Bone marrow (tissue), 2 donors: ENCODE measurements at regions not wholly inside any gene's neighbourhood (a gene's known extent, or its start where the extent isn't known, plus 50 kb on each side); places are given as distances from the start of the nearest gene placed in this dataset.
"Not testable (repeated sequence)": the region's sequence is repeated elsewhere in the genome, so short reads cannot be mapped to it uniquely, and the experiment has no call there.

ENCODE experiments used
- DNase-seq, 2 donors: peaks; one replicate each; lab custom pipeline; 2025; lab: John Stamatoyannopoulos, UW

DNA sequence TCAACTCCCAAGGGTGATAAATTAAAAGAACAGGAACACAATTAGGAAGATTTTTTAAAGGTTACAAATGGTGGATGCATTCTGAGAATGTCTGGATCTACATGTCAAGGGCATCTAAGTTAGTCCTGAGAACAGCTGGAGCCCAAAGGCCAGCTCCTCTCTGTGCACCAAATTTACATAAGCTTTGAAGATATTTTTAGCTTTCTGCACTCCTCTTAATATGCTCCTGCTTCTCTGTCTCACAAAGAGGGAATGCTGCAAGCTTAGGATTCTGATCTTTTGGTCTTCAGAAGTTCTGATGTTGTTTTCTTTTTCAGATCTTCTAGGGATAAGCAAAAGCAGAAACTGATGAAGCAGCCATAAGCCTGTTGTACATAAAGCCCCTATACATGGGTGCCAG, 309.8 kb upstream of the NCAM1 start:
- DNase-seq: no peak

DNA sequence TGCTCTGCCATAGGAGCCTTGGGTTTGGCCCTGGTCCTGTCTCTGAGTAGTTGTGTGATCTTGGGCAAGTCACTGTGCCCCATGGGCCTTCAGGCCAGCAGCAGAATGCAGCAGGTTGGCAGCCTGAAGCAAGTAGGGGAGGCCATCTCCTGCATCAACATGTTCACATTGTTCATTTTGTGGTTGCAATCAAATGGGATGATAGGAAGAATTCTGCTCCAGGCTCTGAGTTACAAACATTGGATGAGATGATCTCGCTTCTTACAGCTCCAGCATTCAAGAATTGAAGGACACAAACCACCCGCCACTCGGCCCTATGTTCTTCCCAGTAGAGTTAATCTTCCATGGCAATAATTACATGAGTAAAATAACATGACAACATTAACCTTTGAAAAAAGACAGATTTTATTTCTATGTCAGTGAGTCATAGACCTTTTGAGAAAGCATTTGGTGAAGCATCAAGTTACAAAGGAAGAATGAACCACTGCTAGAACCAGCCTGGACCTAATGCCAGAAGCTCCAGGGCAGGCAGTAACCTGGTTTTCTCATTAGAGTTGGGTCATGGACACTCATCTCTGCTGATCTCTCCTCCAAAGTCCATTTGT, 308.3 kb upstream of the NCAM1 start:
- no peak for DNase-seq

DNA sequence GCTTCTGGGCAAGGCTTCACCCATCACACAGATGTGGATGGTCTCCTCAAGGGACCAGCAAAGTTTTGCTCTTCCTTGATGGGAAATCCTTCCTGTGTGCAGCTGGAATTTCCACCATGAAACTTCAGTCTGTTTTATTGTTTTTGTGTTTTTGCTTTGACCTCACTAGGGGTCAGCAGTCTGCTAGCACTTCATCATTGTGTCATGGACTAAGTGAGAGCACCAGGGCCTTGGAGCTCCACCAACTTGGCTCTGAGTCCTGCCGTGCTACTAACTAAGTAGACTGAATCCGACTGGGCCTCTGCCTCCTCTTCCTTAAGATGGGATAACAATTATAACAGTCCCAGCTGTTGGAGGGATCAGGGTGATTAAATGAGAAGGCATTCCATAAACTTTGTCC, 305.8 kb upstream of the NCAM1 start:
- no peak for DNase-seq

DNA sequence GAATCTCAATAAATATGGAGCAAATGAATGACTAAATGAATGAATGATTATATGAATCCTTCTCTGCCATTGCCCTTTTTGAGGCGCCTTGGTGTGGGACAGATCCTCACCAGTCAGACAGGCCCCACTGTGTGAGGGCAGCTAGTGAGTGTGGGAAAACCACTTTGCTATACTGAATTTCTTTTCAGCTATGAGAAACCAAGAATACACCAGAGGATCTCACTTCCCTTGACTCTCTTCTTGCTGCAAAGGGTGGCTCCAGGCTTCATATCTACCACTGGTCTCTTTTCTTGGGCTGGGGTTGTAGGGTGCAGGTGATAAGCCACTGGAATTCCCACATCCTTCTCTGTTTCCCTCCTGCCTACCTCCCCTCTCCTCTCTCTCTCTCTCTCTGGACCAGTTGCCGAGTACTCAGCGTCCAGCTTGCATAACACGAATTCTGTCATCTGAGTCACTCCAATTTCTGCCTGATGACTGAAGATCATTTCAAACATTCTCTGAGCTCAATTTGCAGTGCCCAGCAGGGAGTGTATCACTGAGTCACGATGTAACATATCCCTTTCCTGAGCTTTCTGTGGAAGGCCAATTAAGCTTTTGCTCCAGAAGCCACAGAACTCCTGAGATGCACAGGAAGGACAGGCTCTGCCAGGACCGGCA, 304.3 kb upstream of the NCAM1 start:
- DNase-seq: no peak

DNA sequence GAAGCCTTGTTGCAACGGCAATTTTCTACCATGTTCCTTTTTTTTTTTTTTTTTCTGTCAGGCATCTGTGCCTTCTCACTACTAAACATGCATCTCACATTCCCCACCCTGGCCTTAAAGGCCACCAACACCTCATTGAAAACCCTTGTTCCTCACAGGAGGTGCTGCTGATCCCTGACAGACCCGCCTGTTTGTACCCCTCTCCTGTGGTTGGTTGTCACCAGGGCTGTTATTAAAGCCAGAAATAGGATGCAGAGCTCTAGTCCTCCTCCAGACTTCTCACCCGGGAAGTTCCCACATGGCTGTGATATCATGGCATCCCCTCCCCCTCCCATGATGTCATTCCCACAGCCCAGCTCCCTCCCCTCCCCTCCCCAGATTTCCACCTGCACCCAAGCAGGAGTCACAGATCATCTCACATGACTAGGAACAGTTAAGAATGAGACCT, 302.8 kb upstream of the NCAM1 start:
- DNase-seq: no peak

DNA sequence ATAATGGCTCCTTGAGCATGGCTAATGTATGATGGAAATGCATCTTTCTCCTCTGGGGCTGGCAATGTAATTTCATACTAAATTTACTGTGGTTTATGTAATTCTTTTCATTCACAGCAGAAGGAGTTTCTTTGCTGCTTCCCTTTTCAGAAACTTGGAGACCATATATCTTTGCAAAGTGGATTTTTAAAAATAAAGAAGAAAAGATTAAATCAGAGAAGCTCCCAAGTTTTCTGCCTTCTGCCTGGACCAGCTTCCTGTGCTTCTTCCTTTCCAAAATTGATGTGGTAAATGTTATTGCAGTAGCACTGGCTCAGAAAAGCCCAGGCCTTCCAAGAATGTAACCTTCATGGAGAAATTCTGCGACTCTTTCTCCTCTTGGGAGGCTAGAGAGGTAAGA, 300.1 kb upstream of the NCAM1 start:
- no peak for DNase-seq

DNA sequence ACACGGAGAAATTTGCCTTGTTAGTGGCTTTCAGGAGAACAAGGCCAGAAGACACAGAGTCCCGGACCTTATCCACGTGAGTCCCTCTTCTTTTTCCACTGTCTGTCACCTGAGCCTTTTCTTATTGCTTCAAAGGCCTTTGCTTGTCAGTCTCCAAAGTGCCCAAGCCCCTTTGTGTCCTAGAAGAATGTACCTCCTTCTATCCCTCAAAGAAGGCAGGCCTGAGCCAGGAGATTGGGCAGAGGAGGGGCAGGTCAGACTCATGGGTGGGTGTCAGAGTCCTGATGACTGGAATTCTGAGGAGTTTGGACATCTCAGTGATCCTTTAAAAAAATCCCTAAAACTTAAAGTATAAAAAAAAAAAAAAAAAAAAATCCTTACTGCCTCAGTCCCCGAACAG, 299.6 kb upstream of the NCAM1 start:
- no peak for DNase-seq

DNA sequence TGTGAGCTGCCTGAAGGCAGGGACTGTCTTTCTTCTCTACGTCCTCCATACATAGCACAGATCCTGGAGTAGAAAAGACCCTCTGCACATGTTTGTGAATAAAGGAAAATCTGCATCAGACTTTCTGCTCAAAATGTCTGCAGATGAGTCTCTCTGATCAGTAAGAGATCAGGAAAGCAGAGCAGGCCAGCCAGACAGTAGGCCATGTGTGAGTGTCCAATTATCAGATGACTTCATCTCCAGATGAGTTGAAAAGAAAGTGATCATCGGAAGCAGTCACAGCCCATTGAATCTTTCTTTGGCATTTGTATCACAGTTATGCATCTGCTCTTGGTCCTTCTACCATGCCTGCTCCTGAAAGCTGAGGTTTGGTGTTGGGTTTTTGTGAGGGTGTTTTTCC, 298.7 kb upstream of the NCAM1 start:
- DNase-seq: no peak

DNA sequence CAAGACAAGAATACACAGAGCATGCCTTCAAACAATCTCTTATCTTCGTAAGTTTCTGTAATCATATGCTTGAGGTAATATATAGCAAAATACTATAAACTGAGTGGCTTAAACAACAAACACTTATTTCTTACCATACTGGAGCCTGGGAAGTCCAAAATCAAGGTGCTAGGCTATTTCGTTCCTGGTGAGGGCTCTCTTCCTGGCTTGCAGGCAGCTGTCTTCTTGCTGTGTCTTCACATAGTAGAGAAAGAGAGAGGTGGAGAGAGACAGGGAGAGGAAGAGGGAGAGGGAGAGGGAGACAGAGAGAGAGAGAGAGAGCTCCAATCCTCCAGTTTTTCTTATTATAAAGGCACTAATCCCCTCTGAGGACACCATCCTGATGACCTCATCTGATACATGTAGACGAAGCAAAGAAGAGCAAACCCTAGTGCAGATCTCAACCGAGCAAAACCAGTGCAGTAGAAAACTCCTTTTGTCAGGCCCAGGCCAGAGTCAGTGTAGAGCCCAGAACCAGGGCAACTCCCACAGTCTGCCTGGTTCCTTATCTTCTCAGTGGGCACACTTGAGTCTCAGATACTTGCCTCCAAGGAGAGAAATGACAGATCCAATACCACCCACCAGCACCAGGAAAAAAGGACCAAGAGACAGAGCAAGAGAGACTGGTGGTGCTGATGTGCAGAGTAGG, 297.1 kb upstream of the NCAM1 start:
- no peak for DNase-seq

DNA sequence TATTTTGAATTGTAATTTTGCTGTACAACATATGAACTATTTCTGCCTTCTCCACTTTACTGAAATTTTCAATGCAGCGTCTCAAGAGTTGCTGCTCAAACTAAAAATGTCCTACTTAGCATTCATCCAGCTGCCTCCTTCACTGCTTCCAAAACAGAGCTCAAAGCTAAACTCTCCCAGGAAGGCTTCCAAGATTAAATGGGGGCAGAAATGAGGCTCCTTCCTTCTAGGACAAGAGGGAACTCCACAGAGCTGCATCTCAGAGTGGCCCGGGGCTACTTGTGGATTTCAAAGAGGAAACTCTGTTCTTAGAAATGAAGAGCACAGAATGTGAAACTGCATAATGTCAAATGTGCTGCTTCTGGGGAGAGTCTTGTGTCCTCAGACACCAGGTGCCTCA, 295.9 kb upstream of the NCAM1 start:
- no peak for DNase-seq

DNA sequence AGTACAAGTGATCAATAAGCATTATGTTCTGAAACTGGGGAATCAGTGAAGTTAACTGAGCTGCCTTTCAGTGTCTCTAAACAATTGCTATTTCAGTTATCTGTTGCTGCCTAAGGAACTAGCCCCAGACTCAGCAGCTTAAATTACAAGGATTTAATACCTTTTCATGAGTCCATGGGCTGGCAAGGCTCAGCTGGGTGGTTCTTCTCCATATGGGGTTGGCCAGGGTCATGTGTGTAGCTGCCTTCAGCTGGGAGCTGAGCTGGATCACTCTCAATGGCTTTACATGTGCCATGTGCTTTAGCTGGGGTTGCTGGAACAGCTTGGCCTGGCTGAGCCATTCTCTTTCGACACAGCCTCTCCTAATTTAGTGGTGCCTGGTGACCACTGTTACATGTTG, 295.0 kb upstream of the NCAM1 start:
- no peak for DNase-seq

DNA sequence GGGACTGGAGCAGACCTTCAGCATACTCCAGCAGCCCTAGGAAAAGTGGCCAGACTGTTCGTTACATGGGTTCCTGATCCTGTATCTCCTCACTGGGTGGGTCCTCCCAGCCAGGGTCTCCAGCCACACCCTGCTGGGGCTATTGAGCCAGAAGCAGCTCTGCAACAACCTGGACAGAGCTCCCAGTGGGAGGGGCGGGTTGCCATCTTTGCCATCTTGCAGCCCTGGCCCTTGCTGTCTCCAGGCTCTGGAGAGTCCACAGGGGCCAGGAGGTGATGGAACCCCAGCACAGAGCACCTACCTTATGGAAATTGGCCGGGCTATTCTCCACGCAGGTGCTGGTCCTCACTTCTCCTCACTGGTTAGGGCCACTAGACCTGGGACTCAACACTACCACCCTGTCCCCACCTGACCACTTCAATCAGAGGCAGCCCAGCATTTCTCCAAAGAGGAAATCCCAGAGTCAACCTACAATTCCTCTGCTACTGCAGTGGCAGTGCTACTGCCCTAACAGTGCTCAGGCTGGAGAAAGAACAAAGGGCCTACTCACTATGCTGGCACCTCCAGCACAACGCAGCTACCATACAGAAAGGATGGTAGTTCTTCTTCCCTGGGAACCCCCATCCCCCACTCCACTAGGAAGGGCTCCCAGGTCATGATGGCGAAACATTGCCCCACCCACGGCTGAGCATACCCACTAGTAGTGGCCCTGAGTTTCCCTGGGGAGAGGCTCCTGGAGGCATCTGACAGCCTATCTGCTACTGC, 290.2 kb upstream of the NCAM1 start:
- DNase-seq: no peak

DNA sequence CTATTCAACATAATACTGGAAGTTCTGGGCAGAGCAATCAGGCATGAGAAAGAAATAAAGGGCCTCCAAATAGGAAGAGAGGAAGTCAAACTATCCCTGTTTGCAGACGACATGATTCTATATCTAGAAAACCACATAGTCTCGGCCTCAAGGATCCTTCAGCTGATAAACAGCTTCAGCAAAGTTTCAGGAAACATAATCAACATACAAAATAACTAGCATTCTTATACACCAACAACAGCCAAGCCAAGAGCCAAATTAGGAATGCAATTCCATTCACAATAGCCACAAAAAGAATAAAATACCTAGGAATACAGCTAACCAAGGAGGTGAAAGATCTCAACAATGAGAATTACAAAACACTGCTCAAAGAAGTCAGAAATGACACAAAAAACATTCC, 287.8 kb upstream of the NCAM1 start:
- DNase-seq: not testable (repeated sequence)

DNA sequence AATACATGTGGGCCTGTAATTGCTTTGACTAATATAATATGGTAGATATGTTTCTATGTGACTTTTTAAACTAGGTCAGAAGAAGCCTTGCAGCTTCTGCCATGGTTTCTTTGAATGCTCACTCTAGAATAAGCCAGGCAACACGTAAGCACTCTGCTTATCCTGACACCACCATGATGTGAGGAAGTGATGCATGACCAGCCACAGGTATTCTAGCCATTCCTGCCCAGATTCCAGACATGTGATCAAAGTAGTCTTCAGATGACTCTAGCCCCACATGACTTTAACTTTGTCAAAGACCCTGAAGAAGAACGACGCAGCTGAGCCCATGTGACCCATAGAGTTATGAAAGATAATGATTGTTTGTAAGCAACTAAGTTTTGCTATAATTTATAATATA, 276.1 kb upstream of the NCAM1 start:
- DNase-seq: no peak

DNA sequence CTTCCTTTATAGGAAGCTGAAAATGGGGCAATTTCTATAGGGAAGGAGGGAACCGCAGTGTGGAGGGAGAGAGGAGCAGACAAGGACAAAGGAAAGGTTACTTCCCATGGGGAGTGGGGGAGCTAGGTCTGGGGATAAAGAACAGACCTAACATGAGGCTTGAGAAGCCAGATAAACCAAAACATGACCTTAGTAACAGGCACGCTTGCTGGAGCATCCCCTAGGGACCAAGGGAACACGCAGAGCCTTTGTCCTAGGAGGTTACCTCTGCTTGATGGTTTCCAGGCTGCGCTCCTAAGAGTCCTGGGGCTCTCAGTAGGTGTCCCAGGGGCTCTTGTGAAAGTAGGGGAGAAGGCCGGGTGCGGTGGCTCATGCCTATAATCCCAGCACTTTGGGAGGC, 271.4 kb upstream of the NCAM1 start:
- DNase-seq: no peak

DNA sequence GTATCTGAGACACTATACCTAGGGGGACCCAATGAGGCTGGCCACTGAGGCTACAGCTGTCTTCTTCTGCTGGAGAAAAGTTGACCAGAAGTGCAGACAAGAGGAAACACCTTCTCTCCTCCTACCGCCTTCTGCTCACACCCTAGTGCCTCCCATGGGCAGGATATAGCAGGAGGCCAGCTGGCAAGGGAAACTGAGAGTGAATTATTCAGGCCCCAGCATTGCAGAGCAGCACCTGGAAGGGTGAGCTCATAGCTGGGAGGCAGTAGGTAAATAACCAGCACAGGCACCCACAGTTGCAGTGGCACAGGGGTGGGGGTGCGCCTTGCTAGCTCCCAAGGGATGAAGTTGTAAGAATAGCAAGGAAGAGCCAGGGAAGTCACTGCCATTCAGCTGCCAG, 267.4 kb upstream of the NCAM1 start:
- no peak for DNase-seq

DNA sequence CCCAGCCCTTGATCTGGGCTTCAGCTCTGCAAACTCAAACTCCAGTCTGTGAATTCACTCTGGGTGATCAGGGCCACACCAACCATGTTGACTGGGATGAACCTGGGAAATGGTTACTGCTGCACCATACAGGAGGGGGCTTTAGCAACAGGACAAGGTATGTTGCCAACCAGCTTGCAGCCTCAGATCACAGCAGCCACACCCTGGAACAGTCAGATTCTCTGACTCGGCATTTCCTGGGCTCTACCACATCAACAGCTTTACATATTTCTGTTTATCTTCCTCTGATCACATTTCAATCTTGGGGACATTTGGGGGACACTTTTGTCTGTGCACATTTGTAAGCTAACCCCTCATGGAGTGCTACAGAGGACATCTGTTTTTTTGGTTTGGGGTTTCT, 267.0 kb upstream of the NCAM1 start:
- DNase-seq: no peak

DNA sequence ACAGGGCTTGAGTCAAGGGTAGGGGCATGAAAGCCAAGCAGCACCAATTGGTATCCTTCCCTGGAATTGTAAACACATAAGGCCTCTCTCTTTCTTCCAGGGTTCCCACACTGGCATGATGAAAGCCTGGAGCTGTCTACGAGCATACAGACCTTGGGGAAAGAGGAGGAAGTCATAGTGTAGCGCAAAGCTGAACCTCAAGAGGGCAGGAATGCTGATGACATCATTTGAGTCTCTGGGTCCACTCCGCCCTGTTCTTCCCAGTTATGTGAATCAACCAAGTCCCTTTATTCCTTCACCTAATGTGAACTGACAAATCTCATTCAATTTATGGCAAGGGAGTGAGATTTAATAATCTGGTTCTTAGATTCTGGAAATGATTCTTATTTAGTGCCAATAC, 266.4 kb upstream of the NCAM1 start:
- no peak for DNase-seq

DNA sequence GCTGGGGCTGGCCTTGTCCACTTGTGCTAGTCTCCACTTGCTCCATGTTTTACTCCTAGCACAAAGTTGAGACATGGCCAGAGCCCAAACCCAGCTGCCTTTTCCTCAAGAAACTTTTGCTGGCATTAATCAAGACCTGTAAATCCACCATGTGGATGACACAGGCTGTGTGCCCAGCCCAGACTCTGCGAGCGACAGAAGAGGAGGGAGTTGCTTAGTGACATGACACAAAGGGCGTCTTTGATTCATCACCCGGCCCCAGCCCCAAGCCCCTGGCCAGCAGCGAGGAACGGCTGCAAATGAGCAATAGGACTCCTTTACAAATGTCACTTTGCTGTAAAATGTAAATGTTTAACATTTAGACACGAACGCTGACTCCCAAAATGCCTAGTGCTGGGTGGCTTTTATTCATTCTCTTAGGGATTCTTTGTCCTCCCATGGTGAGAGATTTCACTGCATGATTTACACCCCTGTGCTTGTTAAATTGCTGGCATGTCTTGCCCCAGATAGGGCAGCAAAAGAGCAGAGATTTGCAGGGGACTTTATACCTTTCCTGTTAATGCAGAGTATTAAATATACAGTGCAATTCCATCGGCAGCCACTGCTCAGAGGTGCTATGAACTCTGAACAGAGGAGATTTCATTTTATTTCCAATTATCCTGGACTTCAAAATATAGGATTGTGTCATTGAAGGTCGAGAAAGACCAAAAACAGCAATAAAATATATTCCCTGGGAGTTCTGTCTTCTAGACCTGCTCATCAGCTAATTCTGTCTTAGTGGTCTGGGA, 263.6 kb upstream of the NCAM1 start:
- no peak for DNase-seq

DNA sequence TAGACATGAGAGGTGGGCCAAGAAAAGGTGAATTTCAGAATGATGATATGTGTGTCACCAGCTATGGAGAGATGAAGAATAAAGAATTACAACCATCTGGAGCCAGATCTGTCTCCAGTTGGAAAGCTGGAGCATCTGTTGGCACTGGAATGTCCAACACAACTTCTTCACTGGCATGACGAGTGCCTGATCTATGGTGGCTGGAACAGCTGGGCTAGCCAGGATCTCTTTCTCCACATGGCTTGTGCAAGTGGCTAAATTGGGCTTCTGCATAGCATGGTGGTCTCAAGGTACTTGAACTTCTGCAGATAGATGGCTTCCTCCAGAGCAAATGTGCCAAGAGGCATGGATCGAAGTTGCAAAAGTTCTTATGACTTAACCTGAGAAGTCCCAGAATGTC, 256.1 kb upstream of the NCAM1 start:
- no peak for DNase-seq

DNA sequence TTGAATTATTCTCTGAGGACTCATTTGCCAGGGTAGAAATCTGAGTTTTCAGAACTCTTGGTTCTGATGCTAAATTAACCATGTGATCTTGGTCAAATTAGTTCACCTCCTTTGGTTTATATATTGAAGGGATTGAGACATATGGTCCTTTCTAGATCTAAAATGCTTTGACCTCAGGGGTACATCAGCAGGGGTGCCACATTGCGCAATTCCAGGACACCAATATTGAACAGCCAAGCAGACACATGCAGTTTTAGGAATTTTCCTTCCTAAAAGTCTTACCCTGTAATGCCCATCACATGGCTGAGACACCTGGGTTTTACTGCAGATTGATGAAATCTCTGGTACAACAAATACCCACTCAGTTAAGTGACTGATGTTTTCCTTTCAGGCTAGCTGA, 254.4 kb upstream of the NCAM1 start:
- no peak for DNase-seq

DNA sequence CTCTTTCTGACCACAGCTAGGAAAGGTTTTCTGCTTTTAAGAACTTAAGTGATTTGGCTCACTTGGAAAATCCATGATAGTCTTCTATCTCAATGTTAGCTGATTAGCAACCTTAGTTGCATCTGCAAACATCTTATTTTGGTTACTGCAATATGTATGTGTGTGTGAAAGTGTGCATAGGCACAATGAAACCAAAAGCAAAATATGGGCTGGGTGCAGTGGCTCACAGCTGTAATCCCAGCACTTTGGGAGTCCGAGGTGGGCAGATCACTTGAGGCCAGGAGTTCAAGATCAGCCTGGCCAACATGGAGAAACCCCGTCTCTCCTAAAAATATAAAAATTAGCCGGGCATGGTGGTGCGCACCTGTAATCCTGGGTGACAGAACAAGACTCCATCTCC, 246.9 kb upstream of the NCAM1 start:
- not testable (repeated sequence) for DNase-seq
